ENCODE measurements at regions not wholly inside any gene's neighbourhood (a gene's known extent, or its start where the extent isn't known, plus 50 kb on each side); places are given as distances from the start of the nearest gene placed in this dataset.
A peak's percentile ranks its signal among the peaks of the same experiment; 100 is the strongest.
"Not testable (repeated sequence)": the region's sequence is repeated elsewhere in the genome, so short reads cannot be mapped to it uniquely, and the experiment has no call there.

DNA sequence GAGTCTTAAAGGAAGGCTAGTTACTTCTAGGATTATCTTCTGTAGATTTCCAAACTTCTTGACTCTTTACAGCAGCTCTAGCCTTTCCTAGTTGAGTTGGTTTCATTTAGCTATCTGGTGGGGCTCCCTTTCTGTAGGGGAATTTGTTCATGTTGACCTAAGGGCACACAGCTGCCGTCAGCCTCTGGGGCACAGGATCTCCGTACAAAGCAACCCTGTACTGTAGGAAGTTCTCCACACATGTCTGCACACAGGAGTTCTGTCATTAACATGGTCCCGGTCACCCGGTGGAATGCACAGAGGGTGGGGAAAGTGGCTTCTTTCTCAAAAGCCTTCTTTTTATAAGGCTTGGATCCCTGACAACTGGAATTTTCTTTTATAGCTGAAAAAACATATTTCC lies 88.7 kb upstream of the TNIK start:
- ATAC-seq (peak; percentile 97), DNase-seq (ENCODE audit: low spot score) (peak; percentile 66)
- intact Hi-C loops (cut with DNase I) = no loop called here

DNA sequence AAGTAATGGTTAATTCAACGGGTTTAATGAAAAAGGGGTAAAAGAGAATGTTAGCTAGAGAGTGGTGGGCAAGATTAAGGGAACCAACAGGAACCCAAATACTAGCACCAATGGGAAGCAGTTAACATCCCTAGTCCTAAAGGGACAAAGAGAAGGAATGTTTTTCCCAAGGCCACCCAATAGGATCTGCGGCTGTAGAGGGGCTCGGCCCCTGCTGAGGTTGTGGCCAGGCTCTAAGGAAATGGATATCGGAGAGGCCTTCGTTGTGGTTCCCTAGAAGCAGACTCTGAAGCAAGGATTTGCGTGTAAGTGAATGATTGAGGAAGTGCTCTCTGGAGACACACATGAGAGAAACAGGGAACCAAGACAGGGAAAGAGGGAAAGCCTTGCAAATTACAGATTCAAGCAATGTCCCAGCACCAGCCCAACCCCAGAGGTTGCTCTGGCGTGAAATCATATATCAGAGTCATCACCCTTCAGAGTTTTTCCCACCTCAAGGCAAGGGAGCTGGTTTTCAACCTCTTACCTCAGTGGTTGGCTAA lies 83.6 kb upstream of the TNIK start:
- no peak for DNase-seq (ENCODE audit: low spot score)
- no peak for ATAC-seq
- intact Hi-C loops (cut with DNase I) = no loop called here

DNA sequence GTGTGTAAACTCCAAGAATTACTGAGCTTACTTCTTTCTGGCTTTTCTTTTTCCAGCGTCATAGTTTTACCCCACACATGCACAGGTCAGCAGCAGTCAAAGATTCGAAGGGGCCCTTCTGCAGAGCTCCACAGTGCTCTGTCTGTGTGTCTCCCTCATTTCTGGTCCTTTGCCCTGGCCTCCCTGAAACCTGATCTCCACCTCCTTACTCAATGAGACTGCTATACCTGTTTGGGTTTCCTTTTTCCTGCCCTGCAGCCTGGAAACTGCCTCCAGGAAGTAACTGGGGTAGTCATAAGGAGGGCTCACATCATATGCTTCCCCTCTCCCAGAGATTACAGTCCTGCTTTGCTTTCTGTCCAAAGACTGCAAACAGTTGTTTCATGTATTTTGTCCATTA lies 82.8 kb upstream of the TNIK start:
- ATAC-seq = no peak
- intact Hi-C loops (cut with DNase I) = no loop called here
- DNase-seq (ENCODE audit: low spot score) = no peak

DNA sequence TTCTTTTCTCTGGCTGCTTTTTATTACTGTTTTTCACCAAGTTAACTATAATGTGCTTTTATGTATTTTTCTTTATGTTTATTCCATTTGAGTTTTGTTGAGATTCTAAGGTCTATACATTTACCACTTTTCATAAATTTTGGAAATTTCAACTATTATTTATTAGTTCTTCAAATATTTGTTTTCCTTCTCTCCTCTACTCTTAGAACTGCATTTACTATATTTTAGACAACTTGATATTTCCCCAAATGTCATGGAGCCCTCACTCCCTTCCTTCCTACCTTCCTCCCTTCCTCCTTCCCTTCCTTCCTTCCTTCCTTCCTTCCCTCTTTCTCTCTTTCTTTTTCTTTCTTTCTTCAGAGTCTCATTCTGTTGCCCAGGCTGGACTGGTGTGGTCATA lies 81.4 kb upstream of the TNIK start:
- intact Hi-C loops (cut with DNase I) = no loop called here
- no peak for DNase-seq (ENCODE audit: low spot score)
- ATAC-seq = no peak

DNA sequence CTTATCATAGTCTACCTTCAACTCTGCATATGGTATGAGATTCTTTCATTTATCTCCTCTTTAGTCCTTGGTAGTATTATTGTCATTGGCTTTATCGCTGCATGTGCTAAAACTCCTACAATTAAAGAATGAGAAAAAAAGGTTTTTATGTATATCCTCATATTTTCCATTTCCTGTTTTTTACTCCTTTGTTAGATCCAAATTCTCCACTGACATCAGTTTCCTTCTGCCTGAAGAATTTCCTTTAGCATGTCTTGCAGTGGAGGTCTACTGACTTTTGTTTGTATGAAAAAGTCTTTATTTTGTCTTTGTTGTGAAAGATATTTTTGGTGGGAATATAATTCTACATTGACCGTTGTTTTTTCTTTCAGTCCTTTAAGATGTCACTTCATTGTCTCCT lies 81.0 kb upstream of the TNIK start:
- no peak for DNase-seq (ENCODE audit: low spot score)
- no peak for ATAC-seq

DNA sequence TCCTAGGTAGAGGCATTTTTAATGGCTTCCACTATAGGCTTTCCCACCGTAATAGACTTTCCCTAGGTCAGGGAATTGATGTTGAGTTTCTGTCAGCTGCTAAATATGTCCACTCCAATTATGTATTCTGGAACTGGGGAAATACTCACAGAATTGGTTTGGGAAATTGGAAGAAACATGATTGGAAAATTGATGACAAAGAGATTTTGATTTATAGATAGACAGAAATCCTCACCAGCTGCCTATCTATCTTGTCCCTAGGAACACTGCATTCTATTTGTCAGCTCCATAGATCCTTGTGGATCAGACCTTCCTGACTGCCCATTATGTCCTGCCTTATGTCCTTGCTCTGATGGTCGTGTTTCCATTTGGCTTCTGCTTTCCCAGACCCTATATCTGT lies 75.6 kb upstream of the TNIK start:
- ATAC-seq = no peak
- intact Hi-C loops (cut with DNase I) = loop anchor here (10.0 kb wide), 1 partner anchor 1349 kb away; no protein-coding TSS in a partner anchor

More for the DNA sequence above, 81.0 kb upstream of the TNIK start:
- intact Hi-C loops (cut with DNase I) = no loop called here

DNA sequence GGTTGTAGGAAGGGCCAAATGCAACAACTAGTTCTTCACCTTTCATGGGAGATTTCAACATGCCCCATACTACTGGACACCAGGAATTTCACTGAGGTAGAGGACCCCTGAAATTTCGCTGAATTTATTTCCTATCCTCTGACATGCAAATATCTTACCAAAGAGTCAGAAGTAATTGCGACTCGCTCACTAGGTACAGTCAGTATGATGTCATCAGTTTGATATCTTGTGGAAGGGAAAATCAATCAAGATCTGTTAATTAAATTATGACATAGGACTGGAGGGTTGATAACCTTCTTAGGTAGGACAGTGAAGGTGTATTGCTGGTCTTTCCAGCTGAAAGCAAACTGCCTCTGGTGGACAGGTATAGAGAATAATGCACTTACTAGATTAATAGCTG lies 74.9 kb upstream of the TNIK start:
- intact Hi-C loops (cut with DNase I) = loop anchor here (10.0 kb wide), 1 partner anchor 1350 kb away; no protein-coding TSS in a partner anchor
- no peak for DNase-seq (ENCODE audit: low spot score)

More for the DNA sequence above, 75.6 kb upstream of the TNIK start:
- DNase-seq (ENCODE audit: low spot score) = no peak

DNA sequence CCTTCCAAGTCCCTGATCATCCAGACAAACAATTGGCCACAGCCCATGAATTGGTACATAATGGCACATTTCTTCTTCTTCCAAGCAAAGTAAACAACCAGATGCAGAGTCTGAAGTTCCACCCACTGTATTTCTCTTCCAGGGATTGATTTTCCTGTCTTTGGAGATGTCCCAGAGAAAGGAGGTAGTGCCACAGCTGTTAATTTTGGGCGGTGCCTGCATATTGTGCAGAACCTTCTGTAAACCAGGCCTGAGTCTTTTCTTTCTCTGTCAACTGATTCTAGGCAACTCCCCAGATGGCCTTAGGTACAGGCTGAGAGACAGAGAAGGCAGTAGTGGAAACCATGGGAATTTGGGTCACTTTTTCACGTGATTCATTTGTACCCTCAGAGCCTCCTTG lies 73.5 kb upstream of the TNIK start:
- no peak for ATAC-seq
- no peak for DNase-seq (ENCODE audit: low spot score)
- intact Hi-C loops (cut with DNase I) = loop anchor here (10.0 kb wide), 1 partner anchor 1351 kb away; no protein-coding TSS in a partner anchor

More for the DNA sequence above, 74.9 kb upstream of the TNIK start:
- ATAC-seq = no peak

DNA sequence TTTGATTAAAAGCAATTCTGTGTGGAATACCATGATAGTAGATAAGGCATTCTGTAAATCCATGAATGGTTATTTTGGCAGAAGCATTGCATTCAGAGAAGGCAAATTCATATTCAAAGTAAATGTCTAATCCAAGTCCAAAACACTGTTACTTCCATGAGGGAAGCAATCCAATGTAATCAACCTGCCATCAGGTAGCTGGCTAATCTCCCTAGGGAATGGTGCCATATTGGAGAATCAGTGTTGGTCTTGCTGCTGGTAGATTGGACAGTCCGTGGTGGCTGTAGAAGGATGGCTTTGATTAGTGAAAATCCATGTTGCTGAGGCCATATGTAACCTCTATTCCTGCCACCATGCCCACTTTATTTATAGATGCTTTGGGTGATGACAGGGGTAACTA lies 72.1 kb upstream of the TNIK start:
- DNase-seq (ENCODE audit: low spot score) = no peak
- no peak for ATAC-seq
- intact Hi-C loops (cut with DNase I) = loop anchor here (10.0 kb wide), 1 partner anchor 1353 kb away; no protein-coding TSS in a partner anchor

DNA sequence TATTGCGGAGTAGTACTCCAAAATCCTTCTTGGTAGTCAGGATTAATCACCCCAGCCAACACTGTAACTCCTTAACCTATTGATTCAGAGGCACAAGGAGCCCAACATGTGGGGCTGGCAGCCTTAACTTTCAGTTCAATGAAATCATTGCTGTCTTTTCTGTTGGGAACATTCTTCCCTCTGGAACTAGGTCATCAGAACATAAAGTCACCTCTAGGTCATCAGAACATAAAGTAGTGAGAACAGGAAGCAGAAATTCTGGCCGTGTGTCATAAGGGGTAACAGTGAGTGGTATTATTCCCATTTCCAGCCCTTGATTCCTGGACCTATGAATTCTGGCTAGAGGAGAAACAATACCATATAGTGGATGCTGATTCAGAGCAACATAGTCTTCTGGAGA lies 71.5 kb upstream of the TNIK start:
- intact Hi-C loops (cut with DNase I) = loop anchor here (10.0 kb wide), 1 partner anchor 1353 kb away; no protein-coding TSS in a partner anchor
- no peak for ATAC-seq
- DNase-seq (ENCODE audit: low spot score) = no peak

DNA sequence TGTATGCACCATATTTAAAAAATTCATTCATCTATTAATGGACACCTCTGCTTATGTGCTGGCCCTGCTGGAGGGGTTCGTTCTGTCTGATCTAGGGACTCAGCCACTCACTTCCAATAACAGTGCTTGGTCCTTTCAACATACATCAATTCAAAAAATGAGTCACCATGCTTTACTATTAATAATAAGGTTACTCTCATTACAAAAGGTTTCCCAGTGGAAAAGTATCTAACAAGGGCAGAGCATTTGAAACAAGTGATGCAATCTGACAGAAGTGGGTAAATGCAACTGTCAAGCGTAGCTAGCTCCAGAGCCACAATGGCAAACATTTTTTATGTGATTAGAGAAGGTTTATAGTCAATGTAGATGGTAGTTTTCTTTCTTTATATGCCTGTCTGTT lies 67.9 kb upstream of the TNIK start:
- intact Hi-C loops (cut with DNase I) = no loop called here
- DNase-seq (ENCODE audit: low spot score) (no peak), ATAC-seq (no peak)

DNA sequence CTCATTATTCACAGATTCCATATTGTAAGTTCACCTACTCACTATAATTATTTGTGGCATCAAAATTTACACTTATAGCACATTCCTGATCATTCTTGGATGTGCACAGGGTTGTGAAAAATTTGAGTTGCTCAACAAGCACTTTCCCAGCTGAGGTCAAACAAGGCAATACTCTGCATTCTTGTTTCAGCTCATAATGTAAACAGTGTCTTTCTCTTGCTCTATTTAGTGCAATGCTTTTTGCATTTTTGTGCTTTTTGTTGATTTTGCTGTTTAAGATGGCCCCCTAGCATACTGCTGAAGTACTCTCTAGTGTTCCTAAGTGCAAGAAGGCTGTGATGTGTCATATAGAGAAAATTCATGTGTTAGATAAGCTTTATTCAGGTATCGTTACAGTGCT lies 66.7 kb upstream of the TNIK start:
- DNase-seq (ENCODE audit: low spot score) (no peak), ATAC-seq (no peak)
- intact Hi-C loops (cut with DNase I) = no loop called here

DNA sequence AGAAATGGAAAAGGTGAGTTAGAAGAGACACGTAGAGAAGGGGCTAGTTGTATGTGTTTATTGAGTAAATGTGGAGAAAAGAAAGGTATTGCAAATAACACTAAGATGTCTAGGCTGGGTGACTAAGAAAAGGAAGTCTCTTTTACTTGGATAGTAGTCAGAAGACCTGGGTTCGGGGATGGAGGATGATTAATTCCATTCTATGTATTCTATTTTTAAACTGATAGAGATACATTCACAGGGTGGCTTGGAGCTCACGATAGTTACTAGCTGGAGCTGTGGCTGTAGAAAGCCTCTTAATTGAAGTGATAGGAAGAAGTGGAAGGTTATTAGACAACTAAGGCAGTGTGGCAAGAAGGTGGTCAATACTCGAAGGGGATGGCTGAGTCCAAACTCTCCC lies 65.9 kb upstream of the TNIK start:
- intact Hi-C loops (cut with DNase I) = no loop called here
- ATAC-seq = no peak

DNA sequence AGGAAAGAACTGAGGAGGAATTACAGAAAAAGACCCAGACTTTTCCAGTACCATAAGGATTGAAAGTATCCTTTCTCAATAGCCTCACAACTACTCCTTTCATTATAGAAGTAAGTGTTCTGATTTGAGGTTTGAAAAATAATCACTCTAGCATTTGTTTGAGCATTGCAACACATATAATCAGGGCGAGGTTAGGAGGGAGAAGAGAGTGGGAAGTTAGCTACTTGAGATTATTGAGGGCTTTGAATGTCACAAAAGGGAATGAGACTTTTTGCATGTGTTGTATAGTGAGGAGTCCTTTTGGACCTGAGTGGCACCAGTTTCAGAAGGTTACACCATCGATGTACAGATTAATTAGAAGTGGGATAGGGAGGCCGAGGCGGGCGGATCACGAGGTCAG lies 65.2 kb upstream of the TNIK start:
- ATAC-seq (no peak), DNase-seq (ENCODE audit: low spot score) (no peak)
- intact Hi-C loops (cut with DNase I) = no loop called here

More for the DNA sequence above, 65.9 kb upstream of the TNIK start:
- no peak for DNase-seq (ENCODE audit: low spot score)

DNA sequence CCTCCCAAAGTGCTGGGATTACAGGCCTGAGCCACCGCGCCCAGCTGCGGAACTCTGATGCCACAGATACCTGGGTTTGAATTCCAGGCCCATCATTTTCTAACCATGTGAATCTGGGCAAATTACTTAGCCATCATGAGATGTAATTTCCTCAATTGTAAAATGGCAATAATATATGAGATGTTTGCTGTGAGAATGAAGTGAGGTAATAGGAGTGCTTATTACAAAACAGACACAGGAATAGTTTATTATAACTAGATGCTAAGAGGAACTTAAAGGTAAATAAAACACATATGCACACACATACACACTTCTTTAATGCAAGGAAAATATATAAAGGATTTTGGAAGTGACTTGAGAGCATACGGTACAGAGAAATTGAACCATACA lies 64.7 kb upstream of the TNIK start:
- DNase-seq (ENCODE audit: low spot score) = no peak
- intact Hi-C loops (cut with DNase I) = no loop called here
- ATAC-seq = no peak

DNA sequence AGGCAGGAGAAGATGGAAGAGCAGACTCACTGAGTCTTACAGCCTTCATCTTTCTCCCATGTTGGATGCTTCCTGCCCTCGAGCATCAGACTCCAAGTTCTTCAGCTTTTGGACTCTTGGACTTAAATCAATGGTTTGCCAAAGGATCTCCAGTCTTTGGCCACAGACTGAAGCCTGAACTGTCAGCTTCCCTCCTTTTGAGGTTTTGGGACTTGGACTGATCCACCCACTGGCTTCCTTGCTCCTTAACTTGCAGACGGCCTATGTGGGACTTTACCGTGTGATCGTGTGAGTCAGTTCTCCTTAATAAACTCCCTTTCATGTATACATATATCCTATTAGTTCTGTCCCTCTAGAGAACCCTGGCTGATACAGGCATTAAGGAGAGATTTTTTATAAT lies 62.4 kb upstream of the TNIK start:
- DNase-seq (ENCODE audit: low spot score) = no peak

DNA sequence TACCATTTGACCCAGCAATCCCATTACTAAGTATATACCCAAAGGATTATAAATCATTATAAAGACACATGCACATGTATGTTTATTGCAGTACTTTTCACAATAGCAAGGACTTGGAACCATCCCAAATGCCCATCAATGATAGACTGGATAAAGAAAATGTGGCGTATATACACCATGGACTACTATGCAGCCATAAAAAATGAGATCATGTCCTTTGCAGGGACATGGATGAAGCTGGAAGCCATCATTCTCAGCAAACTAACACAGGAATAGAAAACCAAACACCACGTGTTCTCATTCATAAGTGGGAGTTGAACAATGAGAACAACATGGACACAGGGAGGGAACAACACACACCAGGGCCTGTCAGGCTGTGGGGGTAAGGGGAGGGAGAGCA lies 59.2 kb upstream of the TNIK start:
- DNase-seq (ENCODE audit: low spot score); ATAC-seq; intact Hi-C loops (cut with DNase I): not testable (repeated sequence)

More for the DNA sequence above, 62.4 kb upstream of the TNIK start:
- intact Hi-C loops (cut with DNase I) = no loop called here
- no peak for ATAC-seq

DNA sequence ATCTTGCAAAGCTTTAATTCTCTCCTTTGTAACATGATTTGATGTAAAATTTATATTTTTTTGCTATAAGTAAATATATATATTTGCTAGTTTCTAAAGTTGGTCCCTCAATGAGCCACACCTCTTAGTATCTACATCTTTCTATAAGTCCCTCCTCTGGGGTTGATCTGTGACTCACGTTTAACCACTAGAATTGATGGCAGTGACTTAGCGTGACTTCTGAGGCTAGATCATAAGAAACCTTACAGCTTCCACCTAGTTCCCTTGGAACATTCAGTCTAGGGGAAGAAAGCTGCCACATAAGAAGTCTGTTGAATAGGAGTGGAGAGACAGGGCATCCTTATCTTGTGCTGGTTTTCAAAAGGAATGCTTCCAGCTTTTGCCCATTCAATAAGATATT lies 56.6 kb upstream of the TNIK start:
- intact Hi-C loops (cut with DNase I) = no loop called here
- ATAC-seq (no peak), DNase-seq (ENCODE audit: low spot score) (no peak)

DNA sequence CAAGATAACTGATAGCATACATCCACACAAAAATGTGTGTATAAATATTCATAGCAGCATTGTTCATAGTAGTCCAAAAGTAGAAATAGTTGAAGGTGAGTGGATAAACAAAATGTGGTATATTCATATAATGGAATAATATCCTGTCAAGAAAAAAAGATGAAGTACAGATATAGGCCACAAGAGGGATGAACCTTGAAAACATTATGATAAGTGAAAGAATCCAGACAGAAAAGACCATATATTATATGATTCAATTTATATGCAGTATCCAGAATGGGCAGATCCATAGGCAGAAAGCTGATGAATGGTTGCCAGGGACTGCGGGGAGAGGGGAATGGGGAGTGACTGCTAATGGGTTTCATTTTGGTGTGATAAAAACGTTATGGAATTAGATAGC lies 54.3 kb upstream of the TNIK start:
- DNase-seq (ENCODE audit: low spot score) = no peak
- intact Hi-C loops (cut with DNase I) = no loop called here
- no peak for ATAC-seq

DNA sequence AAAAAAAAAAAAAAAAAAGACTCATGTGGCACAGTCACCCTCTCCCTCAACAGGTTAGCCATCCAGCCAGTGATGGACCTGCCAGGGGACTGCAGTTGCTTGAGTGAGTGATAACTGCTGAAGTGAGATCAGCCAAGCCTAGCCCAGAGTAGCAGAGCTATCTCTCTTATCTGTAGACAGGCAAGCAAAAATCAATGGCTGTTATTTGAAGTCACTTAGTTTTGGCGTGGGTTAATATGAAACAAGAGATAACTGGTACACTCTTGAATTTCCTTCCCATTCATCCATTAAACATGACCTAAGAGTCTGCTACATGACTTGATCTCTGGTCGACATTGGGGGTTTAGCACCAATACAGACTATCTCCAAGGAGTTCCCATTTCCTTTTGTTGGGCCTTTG lies 51.2 kb upstream of the TNIK start:
- ATAC-seq = no peak
- intact Hi-C loops (cut with DNase I) = no loop called here
- DNase-seq (ENCODE audit: low spot score) = no peak

All from sciatic nerve (tissue), 2 donors.